ENCODE measurements at regions not wholly inside any gene's neighbourhood (a gene's known extent, or its start where the extent isn't known, plus 50 kb on each side); places are given as distances from the start of the nearest gene placed in this dataset.

DNA sequence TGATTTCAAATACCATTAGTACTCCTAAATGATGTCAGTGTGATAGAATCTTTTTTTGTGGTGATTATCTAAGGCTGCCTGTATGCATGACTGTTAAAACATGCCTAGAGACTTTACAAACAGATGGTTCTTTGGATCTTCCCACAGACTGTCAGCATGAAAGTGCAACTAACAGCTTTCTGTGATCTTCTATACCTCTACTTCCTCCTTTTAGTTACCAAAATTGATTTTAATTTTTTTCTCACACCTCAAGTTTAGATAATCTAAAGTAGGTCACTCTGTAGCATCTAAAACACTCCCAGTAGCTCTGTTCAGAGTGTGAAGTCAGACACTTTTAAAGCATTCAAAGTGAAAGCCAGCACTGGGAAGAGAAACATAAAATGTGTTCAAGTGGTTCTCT is 534.5 kb downstream of the PTPRC start:
- CTCF ChIA-PET: no interaction called here
- H3K27ac ChIP-seq (ENCODE audit: extremely low read depth, low read depth, low read length): no peak overlapping the region

DNA sequence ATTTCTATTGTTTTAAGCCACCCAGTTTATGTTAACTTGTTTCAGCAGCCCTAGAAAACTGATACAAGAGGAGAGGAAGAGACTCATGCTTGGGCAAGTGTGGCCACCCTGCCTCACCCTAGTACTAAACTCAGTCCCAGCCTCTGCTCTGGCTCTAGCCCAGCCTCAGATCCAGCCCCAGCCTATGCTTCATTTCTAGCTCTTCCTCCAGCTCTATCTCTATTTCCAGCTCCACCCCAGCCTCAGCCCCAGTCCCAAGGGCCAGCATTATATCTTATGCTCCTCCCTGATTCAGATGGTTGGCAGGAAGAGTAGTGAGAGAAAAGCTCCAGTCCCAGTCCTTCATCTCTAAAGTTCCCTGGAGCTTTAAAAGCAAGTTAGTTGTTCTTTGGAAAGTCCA is 535.5 kb downstream of the PTPRC start:
- H3K4me3 ChIP-seq (ENCODE audit: low read depth, low read length): no peak overlapping the region
- H3K27ac ChIP-seq (ENCODE audit: extremely low read depth, low read depth, low read length): no peak overlapping the region
- POLR2A ChIA-PET: no interaction called here
- TF ChIP-seq ZNF48 (tag by site-specific recombination; IDR thresholded peaks at IDR 0.05) (no peak), ZNF26 (tag by site-specific recombination; IDR thresholded peaks at IDR 0.05) (no peak), GLIS2 (tag by site-specific recombination; IDR thresholded peaks at IDR 0.05) (no peak), ZNF626 (tag by site-specific recombination; IDR thresholded peaks at IDR 0.05) (no peak), ZSCAN4 (tag by site-specific recombination; IDR thresholded peaks at IDR 0.05) (no peak), ZNF16 (tag by site-specific recombination; IDR thresholded peaks at IDR 0.05; ENCODE audit: low read depth) (no peak), ZNF211 (tag by site-specific recombination; IDR thresholded peaks at IDR 0.05; ENCODE audit: low read depth) (no peak), ZNF121 (tag by site-specific recombination; IDR thresholded peaks at IDR 0.05) (no peak), ZFP37 (tag by site-specific recombination; IDR thresholded peaks at IDR 0.05) (no peak), EGR2 (tag by site-specific recombination; IDR thresholded peaks at IDR 0.05; ENCODE audit: low read depth) (no peak), ZNF791 (tag by site-specific recombination; IDR thresholded peaks at IDR 0.05) (no peak), ZNF391 (tag by site-specific recombination; IDR thresholded peaks at IDR 0.05; ENCODE audit: borderline replicate concordance, low read depth) (no peak), ZNF114 (tag by site-specific recombination; IDR thresholded peaks at IDR 0.05) (no peak)
- TF ChIP-seq, protein P1, sequence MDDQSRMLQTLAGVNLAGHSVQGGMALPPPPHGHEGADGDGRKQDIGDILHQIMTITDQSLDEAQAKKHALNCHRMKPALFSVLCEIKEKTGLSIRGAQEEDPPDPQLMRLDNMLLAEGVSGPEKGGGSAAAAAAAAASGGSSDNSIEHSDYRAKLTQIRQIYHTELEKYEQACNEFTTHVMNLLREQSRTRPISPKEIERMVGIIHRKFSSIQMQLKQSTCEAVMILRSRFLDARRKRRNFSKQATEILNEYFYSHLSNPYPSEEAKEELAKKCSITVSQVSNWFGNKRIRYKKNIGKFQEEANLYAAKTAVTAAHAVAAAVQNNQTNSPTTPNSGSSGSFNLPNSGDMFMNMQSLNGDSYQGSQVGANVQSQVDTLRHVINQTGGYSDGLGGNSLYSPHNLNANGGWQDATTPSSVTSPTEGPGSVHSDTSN (CRISPR knock-in tag; IDR thresholded peaks at IDR 0.05): no peak
- TF ChIP-seq, protein P2, sequence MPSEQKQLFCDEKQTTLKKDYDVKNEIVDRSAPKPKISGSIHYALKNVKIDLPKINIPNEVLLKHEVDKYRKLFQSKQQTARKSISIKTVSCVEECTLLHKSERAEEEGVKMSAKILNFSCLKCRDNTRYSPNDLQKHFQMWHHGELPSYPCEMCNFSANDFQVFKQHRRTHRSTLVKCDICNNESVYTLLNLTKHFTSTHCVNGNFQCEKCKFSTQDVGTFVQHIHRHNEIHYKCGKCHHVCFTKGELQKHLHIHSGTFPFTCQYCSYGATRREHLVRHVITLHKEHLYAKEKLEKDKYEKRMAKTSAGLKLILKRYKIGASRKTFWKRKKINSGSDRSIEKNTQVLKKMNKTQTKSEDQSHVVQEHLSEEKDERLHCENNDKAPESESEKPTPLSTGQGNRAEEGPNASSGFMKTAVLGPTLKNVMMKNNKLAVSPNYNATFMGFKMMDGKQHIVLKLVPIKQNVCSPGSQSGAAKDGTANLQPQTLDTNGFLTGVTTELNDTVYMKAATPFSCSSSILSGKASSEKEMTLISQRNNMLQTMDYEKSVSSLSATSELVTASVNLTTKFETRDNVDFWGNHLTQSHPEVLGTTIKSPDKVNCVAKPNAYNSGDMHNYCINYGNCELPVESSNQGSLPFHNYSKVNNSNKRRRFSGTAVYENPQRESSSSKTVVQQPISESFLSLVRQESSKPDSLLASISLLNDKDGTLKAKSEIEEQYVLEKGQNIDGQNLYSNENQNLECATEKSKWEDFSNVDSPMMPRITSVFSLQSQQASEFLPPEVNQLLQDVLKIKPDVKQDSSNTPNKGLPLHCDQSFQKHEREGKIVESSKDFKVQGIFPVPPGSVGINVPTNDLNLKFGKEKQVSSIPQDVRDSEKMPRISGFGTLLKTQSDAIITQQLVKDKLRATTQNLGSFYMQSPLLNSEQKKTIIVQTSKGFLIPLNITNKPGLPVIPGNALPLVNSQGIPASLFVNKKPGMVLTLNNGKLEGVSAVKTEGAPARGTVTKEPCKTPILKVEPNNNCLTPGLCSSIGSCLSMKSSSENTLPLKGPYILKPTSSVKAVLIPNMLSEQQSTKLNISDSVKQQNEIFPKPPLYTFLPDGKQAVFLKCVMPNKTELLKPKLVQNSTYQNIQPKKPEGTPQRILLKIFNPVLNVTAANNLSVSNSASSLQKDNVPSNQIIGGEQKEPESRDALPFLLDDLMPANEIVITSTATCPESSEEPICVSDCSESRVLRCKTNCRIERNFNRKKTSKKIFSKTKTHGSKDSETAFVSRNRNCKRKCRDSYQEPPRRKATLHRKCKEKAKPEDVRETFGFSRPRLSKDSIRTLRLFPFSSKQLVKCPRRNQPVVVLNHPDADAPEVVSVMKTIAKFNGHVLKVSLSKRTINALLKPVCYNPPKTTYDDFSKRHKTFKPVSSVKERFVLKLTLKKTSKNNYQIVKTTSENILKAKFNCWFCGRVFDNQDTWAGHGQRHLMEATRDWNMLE (tag by site-specific recombination; conservative IDR thresholded peaks at IDR 0.05; ENCODE audit: low read depth): no peak
- H3K4me1 ChIP-seq (ENCODE audit: control insufficient read depth, insufficient read depth, low read length): no peaks in the 10 kb centered on the region
- H3K9me3 ChIP-seq (ENCODE audit: control insufficient read depth, insufficient read depth, low read depth, low read length): no peaks in the 10 kb centered on the region
- CTCF ChIA-PET: no interaction called here
- no peaks in the 10 kb centered on the region for H3K36me3 ChIP-seq (ENCODE audit: control insufficient read depth in 2 of 2, insufficient read depth in 1 of 2, low read length in 2 of 2)

More for the DNA sequence above, 534.5 kb downstream of the PTPRC start:
- H3K4me3 ChIP-seq (ENCODE audit: low read depth, low read length): no peak overlapping the region
- no peaks in the 10 kb centered on the region for H3K4me1 ChIP-seq (ENCODE audit: control insufficient read depth, insufficient read depth, low read length)
- TF ChIP-seq ZNF521 (tag by site-specific recombination; IDR thresholded peaks at IDR 0.05): no peak
- H3K9me3 ChIP-seq (ENCODE audit: control insufficient read depth, insufficient read depth, low read depth, low read length): no peaks in the 10 kb centered on the region
- H3K36me3 ChIP-seq (ENCODE audit: control insufficient read depth in 2 of 2, insufficient read depth in 1 of 2, low read length in 2 of 2): no peaks in the 10 kb centered on the region
- POLR2A ChIA-PET: no interaction called here

All from HEK293 (cell line).